ENCODE measurements at regions not wholly inside any gene's neighbourhood (a gene's known extent, or its start where the extent isn't known, plus 50 kb on each side); places are given as distances from the start of the nearest gene placed in this dataset.
"Not testable (repeated sequence)": the region's sequence is repeated elsewhere in the genome, so short reads cannot be mapped to it uniquely, and the experiment has no call there.

DNA sequence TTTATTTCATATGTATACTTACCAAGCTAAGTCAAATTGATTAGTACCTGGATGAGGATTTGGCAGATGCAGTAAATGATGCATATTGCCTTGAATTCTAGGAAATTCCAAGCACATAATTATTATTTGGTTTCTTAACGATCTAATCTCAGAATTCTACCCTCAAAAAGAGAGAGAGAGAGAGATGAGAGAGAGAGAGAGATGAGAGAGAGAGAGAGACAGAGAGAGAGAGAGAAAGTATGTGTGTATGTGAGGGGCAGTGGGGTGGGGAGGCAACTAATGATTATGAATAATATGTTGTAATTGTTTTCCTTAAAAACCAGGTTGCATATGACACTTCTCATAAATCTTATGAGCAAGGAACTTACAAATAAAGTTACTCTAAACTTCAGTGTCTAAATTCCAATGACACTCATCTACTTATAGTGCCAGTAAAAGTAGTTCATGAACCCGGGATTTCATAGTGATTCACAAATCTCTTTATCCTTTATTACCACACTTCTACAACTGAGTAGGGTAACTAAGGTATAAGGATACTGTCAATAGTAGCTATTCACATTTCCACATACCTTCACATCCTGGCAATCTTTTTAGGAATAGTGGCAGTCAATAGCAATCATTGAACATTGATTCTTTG lies 60.5 kb upstream of the EDIL3 start:
- Histone ChIP-seq H3K36me3 (no peaks in the 10 kb centered on the region), H3K4me3 (no peak overlapping the region), H3K27ac (no peak overlapping the region), H3K4me1 (no peaks in the 10 kb centered on the region), H3K27me3 (no peaks in the 10 kb centered on the region), H3K9me3 (no peaks in the 10 kb centered on the region)
- ATAC-seq (no peak), DNase-seq (no peak)
- TF ChIP-seq CTCF (IDR thresholded peaks at IDR 0.05), result no peak
- intact Hi-C loops (cut with DNase I), result no loop called here

GRCh38 chr5:84438456-84438855 lies 53.8 kb upstream of the EDIL3 start:
- no peak for TF ChIP-seq CTCF (IDR thresholded peaks at IDR 0.05)
- H3K4me1 ChIP-seq, result no peaks in the 10 kb centered on the region
- no peak for ATAC-seq
- intact Hi-C loops (cut with DNase I), result no loop called here
- H3K4me3 ChIP-seq, result no peak overlapping the region
- no peak overlapping the region for H3K27ac ChIP-seq
- H3K36me3 ChIP-seq, result no peaks in the 10 kb centered on the region
- H3K9me3 ChIP-seq, result no peaks in the 10 kb centered on the region
- DNase-seq, result no peak
- H3K27me3 ChIP-seq, result no peaks in the 10 kb centered on the region

DNA sequence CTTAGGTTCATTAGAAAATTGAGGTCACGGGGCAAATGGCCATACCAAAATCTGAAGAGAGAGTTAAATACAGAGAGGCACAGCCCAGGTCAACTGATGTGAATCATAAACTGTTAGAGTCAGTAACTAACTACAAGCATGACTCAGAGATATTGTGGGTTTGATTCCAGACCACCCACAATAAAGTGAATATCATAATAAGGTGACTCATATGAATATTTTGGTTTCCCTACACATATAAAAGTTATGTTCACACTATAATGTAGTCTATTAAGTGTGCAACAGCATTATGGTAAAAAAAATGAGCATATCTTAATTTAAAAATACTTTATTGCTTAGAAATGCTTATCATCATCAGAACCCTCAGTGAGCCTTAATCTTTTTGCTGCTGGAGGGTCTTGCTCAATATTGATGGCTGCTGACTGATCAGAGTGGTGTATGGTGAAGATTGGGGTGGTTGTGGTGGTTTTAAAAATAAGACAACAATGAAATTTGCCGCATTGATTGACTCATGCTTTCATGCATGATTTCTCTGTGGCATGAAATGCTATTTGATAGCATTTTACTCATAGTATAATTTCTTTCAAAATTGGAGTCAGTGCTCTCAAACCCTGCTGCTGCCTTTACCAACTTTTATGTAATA lies 53.1 kb upstream of the EDIL3 start:
- Histone ChIP-seq H3K9me3 (no peaks in the 10 kb centered on the region), H3K36me3 (no peaks in the 10 kb centered on the region), H3K27ac (no peak overlapping the region), H3K27me3 (no peaks in the 10 kb centered on the region), H3K4me1 (no peaks in the 10 kb centered on the region), H3K4me3 (no peak overlapping the region)
- no peak for DNase-seq
- intact Hi-C loops (cut with DNase I), result no loop called here
- ATAC-seq, result peak; percentile 57
- no peak for TF ChIP-seq CTCF (IDR thresholded peaks at IDR 0.05)

GRCh38 chr5:84436866-84437265 lies 52.2 kb upstream of the EDIL3 start:
- H3K9me3 ChIP-seq, result no peaks in the 10 kb centered on the region
- no peak for DNase-seq
- H3K27ac ChIP-seq, result no peak overlapping the region
- ATAC-seq, result no peak
- H3K27me3 ChIP-seq, result no peaks in the 10 kb centered on the region
- intact Hi-C loops (cut with DNase I), result no loop called here
- no peaks in the 10 kb centered on the region for H3K36me3 ChIP-seq
- TF ChIP-seq CTCF (IDR thresholded peaks at IDR 0.05), result no peak
- no peaks in the 10 kb centered on the region for H3K4me1 ChIP-seq
- H3K4me3 ChIP-seq, result no peak overlapping the region

GRCh38 chr5:84435861-84436346 lies 51.2 kb upstream of the EDIL3 start:
- ATAC-seq; H3K36me3 ChIP-seq; H3K27ac ChIP-seq; H3K9me3 ChIP-seq; H3K4me1 ChIP-seq; H3K27me3 ChIP-seq; DNase-seq; intact Hi-C loops (cut with DNase I); H3K4me3 ChIP-seq: not testable (repeated sequence)
